Ovary (tissue), 3 donors: ENCODE measurements at regions not wholly inside any gene's neighbourhood (a gene's known extent, or its start where the extent isn't known, plus 50 kb on each side); places are given as distances from the start of the nearest gene placed in this dataset.
"Not testable (repeated sequence)": the region's sequence is repeated elsewhere in the genome, so short reads cannot be mapped to it uniquely, and the experiment has no call there.

Experiments
- CTCF ChIP-seq, 3 donors: fragments of 450-650 bp in 2 of 3; fragments of 200-600 bp in 1 of 3; IDR thresholded peaks; one replicate each; pipeline versions ENCODE4 v1.5.1 to v1.8.0; 2016 to 2022; ENCODE audit warnings: antibody characterized with exemption in 3 of 3, mild to moderate bottlenecking in 1 of 3
- POLR2A ChIP-seq: fragments of 450-650 bp; IDR thresholded peaks from one replicate; pipeline ENCODE4 v1.6.1; 2017; ENCODE audit warnings: antibody characterized with exemption, mild to moderate bottlenecking, moderate library complexity
- donor health status: DM: no; HTN: no; CAD: no.

DNA sequence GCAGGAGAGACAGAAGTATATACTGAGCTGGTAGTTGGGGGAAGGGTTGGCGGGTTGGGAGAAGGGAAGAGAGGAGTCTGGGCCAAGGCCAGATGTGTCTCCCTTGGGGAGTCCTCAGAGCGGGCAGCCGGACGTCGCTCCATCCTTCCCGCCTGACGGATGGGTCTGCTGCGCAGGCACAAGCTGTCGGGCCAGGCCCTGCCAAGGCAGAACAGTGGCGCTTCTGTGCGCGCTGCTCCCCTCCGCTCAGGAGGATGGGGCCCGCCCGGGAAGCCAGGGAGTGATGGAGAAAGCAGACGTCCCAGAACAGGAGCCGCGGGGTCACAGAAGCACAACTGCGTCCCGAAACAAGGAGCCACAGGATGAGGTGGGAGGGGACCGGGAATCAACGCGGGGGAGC, 449.9 kb downstream of the CNTNAP3B start:
- TF ChIP-seq POLR2A; CTCF (IDR thresholded peaks at IDR 0.05): not testable (repeated sequence)
